Pancreas (tissue), 10 donors: ENCODE measurements at regions not wholly inside any gene's neighbourhood (a gene's known extent, or its start where the extent isn't known, plus 50 kb on each side); places are given as distances from the start of the nearest gene placed in this dataset.

Experiments
- ATAC-seq, 4 donors: fragments of 200-7000 bp; cut with Tn5 transposase; one replicate each; pipeline versions ENCODE4 v1.8.0 to v1.9.1; 2020; ENCODE audit warnings: mild to moderate bottlenecking in 4 of 4, moderate library complexity in 4 of 4
- DNase-seq, 6 donors: peaks; one replicate each; pipeline ENCODE4 v3.0.0-alpha.2; 2020
- FAIRE-seq: peaks from 2 replicates; lab custom pipeline; 2012; peaks lifted over from hg19 to GRCh38; lab: Jason Lieb, UNC
- H3K27ac ChIP-seq, 4 donors: fragments of 200-600 bp; sonication (generic); 1 replicate in 3 of 4; 2 replicates in 1 of 4; pipeline versions ENCODE4 v1.5.0 to v1.8.0; 2020
- H3K27me3 ChIP-seq, 4 donors: fragments of 200-600 bp; one replicate each; pipeline ENCODE4 v1.8.0; 2021
- H3K36me3 ChIP-seq, 3 donors: fragments of 200-600 bp; sonication (generic) in 1 of 3; one replicate each; pipeline versions ENCODE4 v1.5.0 to v1.8.0; 2020 to 2021
- H3K4me1 ChIP-seq, 3 donors: fragments of 200-600 bp; one replicate each; pipeline ENCODE4 v1.8.0; 2021
- H3K4me3 ChIP-seq, 4 donors: fragments of 200-600 bp; sonication (generic) in 2 of 4; one replicate each; pipeline versions ENCODE4 v1.5.0 to v1.8.0; 2020 to 2021
- H3K9me3 ChIP-seq, 4 donors: fragments of 200-600 bp; one replicate each; pipeline ENCODE4 v1.8.0; 2021
- CTCF ChIP-seq, 4 donors: fragments of 200-600 bp; sonication (generic) in 3 of 4; IDR thresholded peaks; one replicate each; pipeline versions ENCODE4 v1.5.0 to v1.8.0; 2021; ENCODE audit warnings: antibody characterized with exemption in 4 of 4
- WGBS, 2 donors: extraction: QIAGEN DNeasy Blood & Tissue Kit; methylation state at CpG; one replicate each; pipeline ENCODE4 v1.1.7; 2013; 5-methylcytosine and 5-hydroxymethylcytosine counted together
- intact Hi-C, 3 donors: fragments of 100-400 bp; cut with DNase I; formaldehyde crosslinking; loops; one replicate each; pipeline versions ENCODE4 v1.11.1 to v1.14.2; 2022
- donor health status: healthy with polysubstance abuse.
- donor health status: DM: no; HTN: no; CAD: no; lungs with moderate emphysema.
- donor health status: DM: no; HTN: no; CAD: no.
- donor health status: control.
- donor health status: control.
- donor health status: Bipolar disorder and iron deficiency.
- donor health status: DM: yes; HTN: yes; CAD: no.
- donor health status: DM: no; HTN: no; CAD: no.
- donor health status: DM: no; HTN: no; CAD: no.
- donor health status: DM: yes; HTN: yes; CAD: no.

- Histone ChIP-seq H3K36me3 (no peaks in the 10 kb centered on the region), H3K4me3 (no peak overlapping the region), H3K27ac (no peak overlapping the region), H3K4me1 (no peaks in the 10 kb centered on the region), H3K9me3 (no peaks in the 10 kb centered on the region), H3K27me3 (peaks cover 0 to 4% (median 0%) of the 10 kb centered on the region in 4 donors)
- FAIRE-seq: no peak
- TF ChIP-seq CTCF (IDR thresholded peaks at IDR 0.05): no peak
- 57 to 64% methylated on average over 23 of the region's 23 CpGs for WGBS, 2 donors
- intact Hi-C loops: no loop called here
- no peak for DNase-seq
- no peak for ATAC-seq
Measured at GRCh38 chr1:4330805-4331766, 323.3 kb upstream of the AJAP1 start.

- intact Hi-C loops: no loop called here
- 69 to 77% methylated on average over 20 of the region's 20 CpGs for WGBS, 2 donors
- no peak for FAIRE-seq
Measured at GRCh38 chr1:4331767-4332163, 322.6 kb upstream of the AJAP1 start.

GRCh38 chr1:4336507-4336906 is 317.9 kb upstream of the AJAP1 start:
- Histone ChIP-seq H3K4me3 (no peak overlapping the region), H3K27me3 (no peaks in the 10 kb centered on the region), H3K27ac (no peak overlapping the region), H3K9me3 (no peaks in the 10 kb centered on the region), H3K36me3 (no peaks in the 10 kb centered on the region), H3K4me1 (no peaks in the 10 kb centered on the region)
- no peak for TF ChIP-seq CTCF (IDR thresholded peaks at IDR 0.05)
- intact Hi-C loops: no loop called here
- WGBS, 2 donors: 71 to 78% methylated on average over 3 of the region's 3 CpGs
- FAIRE-seq: no peak
- no peak for DNase-seq
- ATAC-seq: no peak

More at GRCh38 chr1:4331767-4332163, 322.6 kb upstream of the AJAP1 start:
- Histone ChIP-seq H3K27ac (no peak overlapping the region), H3K27me3 (peaks cover 0 to 4% (median 0%) of the 10 kb centered on the region in 4 donors), H3K36me3 (no peaks in the 10 kb centered on the region), H3K4me1 (no peaks in the 10 kb centered on the region), H3K4me3 (no peak overlapping the region), H3K9me3 (no peaks in the 10 kb centered on the region)
- TF ChIP-seq CTCF (IDR thresholded peaks at IDR 0.05): no peak
- DNase-seq (no peak), ATAC-seq (no peak)

- WGBS, 2 donors: 45 to 46% methylated on average over 8 of the region's 8 CpGs
- H3K27me3 ChIP-seq: no peaks in the 10 kb centered on the region
- TF ChIP-seq CTCF (IDR thresholded peaks at IDR 0.05): no peak
- no peak overlapping the region for H3K27ac ChIP-seq
- intact Hi-C loops: no loop called here
- DNase-seq (no peak), FAIRE-seq (no peak), ATAC-seq (no peak)
- H3K4me1 ChIP-seq: no peaks in the 10 kb centered on the region
- H3K4me3 ChIP-seq: no peak overlapping the region
- no peaks in the 10 kb centered on the region for H3K36me3 ChIP-seq
- H3K9me3 ChIP-seq: no peaks in the 10 kb centered on the region
Measured at GRCh38 chr1:4341421-4341820, 313.0 kb upstream of the AJAP1 start.
